HEK293 (cell line): ENCODE measurements at regions not wholly inside any gene's neighbourhood (a gene's known extent, or its start where the extent isn't known, plus 50 kb on each side); places are given as distances from the start of the nearest gene placed in this dataset.
A peak's percentile ranks its signal among the peaks of the same experiment; 100 is the strongest.

Experiments
- CTCF ChIA-PET: fragments of 350-600 bp; formaldehyde crosslinking; extraction: SDS; loops from one replicate; lab custom pipeline; 2021; ENCODE audit warnings: antibody characterized with exemption; lab: Yijun Ruan, JAX
- POLR2A ChIA-PET: fragments of 300-600 bp; formaldehyde crosslinking; extraction: SDS; loops from one replicate; lab custom pipeline; 2020; ENCODE audit warnings: antibody characterized with exemption, inconsistent platforms; lab: Yijun Ruan, JAX
- H3K27ac ChIP-seq: fragments of 200-500 bp; sonication (Bioruptor generic); 2 replicates; pipeline ENCODE4 v1.5.1; 2014; ENCODE audit warnings: low read depth, low read length, control low read depth, inconsistent platforms; ENCODE audit errors: extremely low read depth
- H3K36me3 ChIP-seq, 2 experiments: fragments of 200-500 bp in 1 of 2; sonication (Bioruptor generic) in 1 of 2; 1 replicate in 1 of 2; 2 replicates in 1 of 2; pipeline ENCODE4 v1.5.1; 2014 to 2017; ENCODE audit warnings: inconsistent platforms in 2 of 2, low read length in 2 of 2; ENCODE audit not compliant: control insufficient read depth in 2 of 2, insufficient read depth in 1 of 2
- H3K4me1 ChIP-seq: fragments of 200-500 bp; sonication (Bioruptor generic); 2 replicates; pipeline ENCODE4 v1.5.1; 2014; ENCODE audit warnings: mild to moderate bottlenecking, low read length, inconsistent platforms; ENCODE audit not compliant: control insufficient read depth, insufficient read depth
- H3K4me3 ChIP-seq: 2 replicates; pipeline ENCODE4 v1.5.1; 2011; ENCODE audit warnings: low read depth, mild to moderate bottlenecking, control low read depth, low read length, moderate library complexity
- H3K9me3 ChIP-seq: fragments of 200-500 bp; sonication (Bioruptor generic); 2 replicates; pipeline ENCODE4 v1.5.1; 2014; ENCODE audit warnings: low read depth, low read length, inconsistent platforms; ENCODE audit not compliant: control insufficient read depth, insufficient read depth
- BCL11B ChIP-seq: fragments of 450-650 bp; formaldehyde crosslinking; IDR thresholded peaks from 2 replicates; pipeline ENCODE4 v1.5.1; 2016; ENCODE audit warnings: low read depth, missing biosample characterization, missing genetic modification characterization
- FEZF1 ChIP-seq: fragments of 450-650 bp; formaldehyde crosslinking; IDR thresholded peaks from 2 replicates; pipeline ENCODE4 v1.5.1; 2016; ENCODE audit warnings: missing biosample characterization, missing genetic modification characterization
- INSM2 ChIP-seq: fragments of 450-650 bp; formaldehyde crosslinking; IDR thresholded peaks from 2 replicates; pipeline ENCODE4 v1.5.1; 2016; ENCODE audit warnings: missing biosample characterization, missing genetic modification characterization
- MYNN ChIP-seq: fragments of 450-650 bp; formaldehyde crosslinking; IDR thresholded peaks from 2 replicates; pipeline ENCODE4 v1.5.1; 2016; ENCODE audit warnings: missing biosample characterization, missing genetic modification characterization, borderline replicate concordance
- RBAK ChIP-seq: fragments of 450-650 bp; formaldehyde crosslinking; IDR thresholded peaks from 2 replicates; pipeline ENCODE4 v1.5.1; 2016; ENCODE audit warnings: missing biosample characterization, missing genetic modification characterization
- SALL2 ChIP-seq: fragments of 450-650 bp; formaldehyde crosslinking; IDR thresholded peaks from 2 replicates; pipeline ENCODE4 v1.5.0; 2017; ENCODE audit warnings: missing biosample characterization, mild to moderate bottlenecking, missing genetic modification characterization, borderline replicate concordance
- ZBTB11 ChIP-seq: fragments of 450-650 bp; formaldehyde crosslinking; conservative IDR thresholded peaks from 2 replicates; pipeline ENCODE4 v1.5.1; 2016; ENCODE audit warnings: low read depth, missing biosample characterization, missing genetic modification characterization
- ZEB2 ChIP-seq: fragments of 450-650 bp; formaldehyde crosslinking; IDR thresholded peaks from 2 replicates; pipeline ENCODE4 v1.5.1; 2016; ENCODE audit warnings: missing biosample characterization, missing genetic modification characterization
- ZFP69B ChIP-seq: fragments of 450-650 bp; formaldehyde crosslinking; IDR thresholded peaks from 2 replicates; pipeline ENCODE4 v1.5.1; 2016; ENCODE audit warnings: missing biosample characterization, missing genetic modification characterization
- ZNF335 ChIP-seq: fragments of 450-650 bp; formaldehyde crosslinking; conservative IDR thresholded peaks from 2 replicates; pipeline ENCODE4 v1.5.1; 2016; ENCODE audit warnings: missing biosample characterization, missing genetic modification characterization
- ZNF404 ChIP-seq: fragments of 450-650 bp; formaldehyde crosslinking; IDR thresholded peaks from 2 replicates; pipeline ENCODE4 v1.5.1; 2017; ENCODE audit warnings: missing biosample characterization, missing genetic modification characterization
- ZNF416 ChIP-seq: fragments of 450-650 bp; formaldehyde crosslinking; IDR thresholded peaks from 2 replicates; pipeline ENCODE4 v1.5.1; 2016; ENCODE audit warnings: missing biosample characterization, missing genetic modification characterization
- ZNF48 ChIP-seq: fragments of 450-650 bp; formaldehyde crosslinking; IDR thresholded peaks from 2 replicates; pipeline ENCODE4 v1.5.1; 2016; ENCODE audit warnings: missing biosample characterization, missing genetic modification characterization
- ZNF548 ChIP-seq: fragments of 450-650 bp; formaldehyde crosslinking; IDR thresholded peaks from 2 replicates; pipeline ENCODE4 v1.5.1; 2016; ENCODE audit warnings: missing biosample characterization, missing genetic modification characterization
- ZNF558 ChIP-seq: fragments of 450-650 bp; formaldehyde crosslinking; IDR thresholded peaks from 2 replicates; pipeline ENCODE4 v1.5.1; 2016; ENCODE audit warnings: missing biosample characterization, missing genetic modification characterization
- ZNF571 ChIP-seq: fragments of 450-650 bp; formaldehyde crosslinking; IDR thresholded peaks from 2 replicates; pipeline ENCODE4 v1.5.0; 2017; ENCODE audit warnings: missing biosample characterization, missing genetic modification characterization
- ZNF624 ChIP-seq: fragments of 450-650 bp; formaldehyde crosslinking; IDR thresholded peaks from 2 replicates; pipeline ENCODE4 v1.5.1; 2017; ENCODE audit warnings: missing biosample characterization, missing genetic modification characterization
- ZNF626 ChIP-seq: fragments of 450-650 bp; sonication (Bioruptor Pico); formaldehyde crosslinking; IDR thresholded peaks from 2 replicates; pipeline ENCODE4 v1.5.1; 2018; ENCODE audit warnings: missing biosample characterization, missing genetic modification characterization, inconsistent platforms
- ZNF629 ChIP-seq: fragments of 450-650 bp; formaldehyde crosslinking; IDR thresholded peaks from 2 replicates; pipeline ENCODE4 v1.5.1; 2017; ENCODE audit warnings: missing biosample characterization, missing genetic modification characterization
- ZSCAN4 ChIP-seq: fragments of 450-650 bp; formaldehyde crosslinking; IDR thresholded peaks from 2 replicates; pipeline ENCODE4 v1.5.1; 2017; ENCODE audit warnings: missing biosample characterization, missing genetic modification characterization
- TF ChIP-seq, protein P1 (sequence below): fragments of 450-650 bp; formaldehyde crosslinking; IDR thresholded peaks from 2 replicates; pipeline ENCODE4 v1.5.1; 2016; ENCODE audit warnings: missing biosample characterization, missing genetic modification characterization, low read depth
- TF ChIP-seq, protein P2 (sequence below): fragments of 450-650 bp; formaldehyde crosslinking; IDR thresholded peaks from 2 replicates; pipeline ENCODE4 v1.5.1; 2016; ENCODE audit warnings: missing biosample characterization, missing genetic modification characterization

GRCh38 chr7:125871431-125871830 lies 941.8 kb upstream of the POT1 start:
- CTCF ChIA-PET, result no interaction called here
- H3K4me1 ChIP-seq, result no peaks in the 10 kb centered on the region
- H3K4me3 ChIP-seq, result no peak overlapping the region
- no peaks in the 10 kb centered on the region for H3K36me3 ChIP-seq
- H3K9me3 ChIP-seq, result no peaks in the 10 kb centered on the region
- no peak overlapping the region for H3K27ac ChIP-seq
- POLR2A ChIA-PET, result no interaction called here
- TF ChIP-seq MYNN (no peak), ZNF404 (tag by site-specific recombination) (no peak), ZNF548 (tag by site-specific recombination) (no peak), BCL11B (tag by site-specific recombination) (no peak), ZNF624 (tag by site-specific recombination) (no peak)
- TF ChIP-seq, all 188 proteins: peak for 0

DNA sequence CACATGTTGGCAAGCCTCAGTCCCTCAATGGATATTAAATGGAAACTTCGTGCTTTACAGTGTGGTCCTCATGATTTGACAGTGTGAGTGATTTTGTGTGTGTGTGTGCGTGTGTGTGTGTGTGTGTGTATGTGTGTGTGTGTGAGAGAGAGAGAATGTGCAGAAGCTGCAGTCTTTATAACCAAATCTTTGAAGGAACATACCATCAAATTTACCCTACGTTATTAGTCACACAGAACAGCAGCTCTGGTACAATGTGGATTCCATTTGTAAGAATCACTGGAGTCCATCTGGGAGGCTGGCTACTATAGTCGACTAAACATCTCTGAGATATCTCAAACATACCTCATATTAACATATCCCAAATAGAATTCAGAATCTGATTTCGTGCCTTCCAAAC lies 928.0 kb upstream of the POT1 start:
- Histone ChIP-seq H3K9me3 (no peaks in the 10 kb centered on the region), H3K4me3 (no peak overlapping the region), H3K36me3 (no peaks in the 10 kb centered on the region), H3K4me1 (no peaks in the 10 kb centered on the region), H3K27ac (no peak overlapping the region)
- POLR2A ChIA-PET, result no interaction called here
- no peak for TF ChIP-seq ZBTB11 (tag by site-specific recombination)
- no peak for TF ChIP-seq ZNF558 (tag by site-specific recombination)
- TF ChIP-seq FEZF1 (tag by site-specific recombination), result no peak
- no peak for TF ChIP-seq ZNF335 (tag by site-specific recombination)
- TF ChIP-seq ZNF629 (tag by site-specific recombination), result no peak
- TF ChIP-seq RBAK (tag by site-specific recombination), result no peak
- TF ChIP-seq, protein P1, sequence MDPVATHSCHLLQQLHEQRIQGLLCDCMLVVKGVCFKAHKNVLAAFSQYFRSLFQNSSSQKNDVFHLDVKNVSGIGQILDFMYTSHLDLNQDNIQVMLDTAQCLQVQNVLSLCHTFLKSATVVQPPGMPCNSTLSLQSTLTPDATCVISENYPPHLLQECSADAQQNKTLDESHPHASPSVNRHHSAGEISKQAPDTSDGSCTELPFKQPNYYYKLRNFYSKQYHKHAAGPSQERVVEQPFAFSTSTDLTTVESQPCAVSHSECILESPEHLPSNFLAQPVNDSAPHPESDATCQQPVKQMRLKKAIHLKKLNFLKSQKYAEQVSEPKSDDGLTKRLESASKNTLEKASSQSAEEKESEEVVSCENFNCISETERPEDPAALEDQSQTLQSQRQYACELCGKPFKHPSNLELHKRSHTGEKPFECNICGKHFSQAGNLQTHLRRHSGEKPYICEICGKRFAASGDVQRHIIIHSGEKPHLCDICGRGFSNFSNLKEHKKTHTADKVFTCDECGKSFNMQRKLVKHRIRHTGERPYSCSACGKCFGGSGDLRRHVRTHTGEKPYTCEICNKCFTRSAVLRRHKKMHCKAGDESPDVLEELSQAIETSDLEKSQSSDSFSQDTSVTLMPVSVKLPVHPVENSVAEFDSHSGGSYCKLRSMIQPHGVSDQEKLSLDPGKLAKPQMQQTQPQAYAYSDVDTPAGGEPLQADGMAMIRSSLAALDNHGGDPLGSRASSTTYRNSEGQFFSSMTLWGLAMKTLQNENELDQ, result no peak
- peak; percentile 47 for TF ChIP-seq ZSCAN4
- CTCF ChIA-PET, result no interaction called here

- H3K4me3 ChIP-seq, result no peak overlapping the region
- H3K4me1 ChIP-seq, result no peaks in the 10 kb centered on the region
- POLR2A ChIA-PET, result no interaction called here
- no peaks in the 10 kb centered on the region for H3K9me3 ChIP-seq
- CTCF ChIA-PET, result no interaction called here
- H3K27ac ChIP-seq, result no peak overlapping the region
- H3K36me3 ChIP-seq, result no peaks in the 10 kb centered on the region
- TF ChIP-seq, protein P2, sequence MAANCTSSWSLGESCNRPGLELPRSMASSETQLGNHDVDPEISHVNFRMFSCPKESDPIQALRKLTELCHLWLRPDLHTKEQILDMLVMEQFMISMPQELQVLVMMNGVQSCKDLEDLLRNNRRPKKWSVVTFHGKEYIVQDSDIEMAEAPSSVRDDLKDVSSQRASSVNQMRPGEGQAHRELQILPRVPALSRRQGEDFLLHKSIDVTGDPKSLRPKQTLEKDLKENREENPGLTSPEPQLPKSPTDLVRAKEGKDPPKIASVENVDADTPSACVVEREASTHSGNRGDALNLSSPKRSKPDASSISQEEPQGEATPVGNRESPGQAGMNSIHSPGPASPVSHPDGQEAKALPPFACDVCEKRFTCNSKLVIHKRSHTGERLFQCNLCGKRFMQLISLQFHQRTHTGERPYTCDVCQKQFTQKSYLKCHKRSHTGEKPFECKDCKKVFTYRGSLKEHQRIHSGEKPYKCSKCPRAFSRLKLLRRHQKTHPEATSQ, result no peak
- TF ChIP-seq ZEB2 (tag by site-specific recombination) (no peak), ZSCAN4 (no peak), ZNF48 (no peak), ZNF626 (tag by site-specific recombination) (no peak), ZFP69B (no peak), ZNF416 (tag by site-specific recombination) (no peak), ZNF571 (tag by site-specific recombination) (no peak), INSM2 (tag by site-specific recombination) (no peak), SALL2 (tag by site-specific recombination) (no peak)
Measured at GRCh38 chr7:125848157-125848556, 918.5 kb upstream of the POT1 start.
